ENCODE measurements at regions not wholly inside any gene's neighbourhood (a gene's known extent, or its start where the extent isn't known, plus 50 kb on each side); places are given as distances from the start of the nearest gene placed in this dataset.

DNA sequence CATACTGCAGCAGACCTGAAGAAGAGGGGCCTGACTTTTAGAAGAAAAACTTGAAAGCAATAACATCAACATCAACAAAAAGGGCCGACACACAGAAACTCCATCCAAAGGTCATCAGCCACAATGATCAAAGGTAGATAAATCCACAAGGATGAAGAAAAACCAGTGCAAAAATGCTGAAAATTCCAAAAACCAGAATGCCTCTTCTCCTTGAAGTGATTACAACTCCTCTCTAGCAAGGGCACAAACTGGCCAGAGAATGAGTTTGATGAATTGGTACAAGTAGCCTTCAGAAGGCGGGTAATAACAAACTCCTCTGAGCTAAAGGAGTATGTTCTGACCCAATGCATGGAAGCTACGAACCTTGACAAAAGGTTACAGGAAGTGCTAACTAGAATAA lies 186.2 kb upstream of the RAI14 start (continued):
- TF ChIP-seq ZNF462 (CRISPR knock-in tag; IDR thresholded peaks at IDR 0.05) (no peak), JUNB (IDR thresholded peaks at IDR 0.05; ENCODE audit: unreplicated experiment) (no peak), EZH2 (IDR thresholded peaks at IDR 0.05; ENCODE audit: low read depth, unreplicated experiment) (no peak), ZNF114 (CRISPR knock-in tag; IDR thresholded peaks at IDR 0.05) (no peak), NANOG (IDR thresholded peaks at IDR 0.05; ENCODE audit: borderline replicate concordance) (no peak), POLR2AphosphoS5 (IDR thresholded peaks at IDR 0.05; ENCODE audit: low read depth) (no peak), EZH2phosphoT487 (IDR thresholded peaks at IDR 0.05; ENCODE audit: unreplicated experiment) (no peak)
- TF ChIP-seq, protein P1, sequence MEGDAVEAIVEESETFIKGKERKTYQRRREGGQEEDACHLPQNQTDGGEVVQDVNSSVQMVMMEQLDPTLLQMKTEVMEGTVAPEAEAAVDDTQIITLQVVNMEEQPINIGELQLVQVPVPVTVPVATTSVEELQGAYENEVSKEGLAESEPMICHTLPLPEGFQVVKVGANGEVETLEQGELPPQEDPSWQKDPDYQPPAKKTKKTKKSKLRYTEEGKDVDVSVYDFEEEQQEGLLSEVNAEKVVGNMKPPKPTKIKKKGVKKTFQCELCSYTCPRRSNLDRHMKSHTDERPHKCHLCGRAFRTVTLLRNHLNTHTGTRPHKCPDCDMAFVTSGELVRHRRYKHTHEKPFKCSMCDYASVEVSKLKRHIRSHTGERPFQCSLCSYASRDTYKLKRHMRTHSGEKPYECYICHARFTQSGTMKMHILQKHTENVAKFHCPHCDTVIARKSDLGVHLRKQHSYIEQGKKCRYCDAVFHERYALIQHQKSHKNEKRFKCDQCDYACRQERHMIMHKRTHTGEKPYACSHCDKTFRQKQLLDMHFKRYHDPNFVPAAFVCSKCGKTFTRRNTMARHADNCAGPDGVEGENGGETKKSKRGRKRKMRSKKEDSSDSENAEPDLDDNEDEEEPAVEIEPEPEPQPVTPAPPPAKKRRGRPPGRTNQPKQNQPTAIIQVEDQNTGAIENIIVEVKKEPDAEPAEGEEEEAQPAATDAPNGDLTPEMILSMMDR (conservative IDR thresholded peaks at IDR 0.05; ENCODE audit: low read depth in 2 of 2), result no peak
- TF ChIP-seq, protein P2, sequence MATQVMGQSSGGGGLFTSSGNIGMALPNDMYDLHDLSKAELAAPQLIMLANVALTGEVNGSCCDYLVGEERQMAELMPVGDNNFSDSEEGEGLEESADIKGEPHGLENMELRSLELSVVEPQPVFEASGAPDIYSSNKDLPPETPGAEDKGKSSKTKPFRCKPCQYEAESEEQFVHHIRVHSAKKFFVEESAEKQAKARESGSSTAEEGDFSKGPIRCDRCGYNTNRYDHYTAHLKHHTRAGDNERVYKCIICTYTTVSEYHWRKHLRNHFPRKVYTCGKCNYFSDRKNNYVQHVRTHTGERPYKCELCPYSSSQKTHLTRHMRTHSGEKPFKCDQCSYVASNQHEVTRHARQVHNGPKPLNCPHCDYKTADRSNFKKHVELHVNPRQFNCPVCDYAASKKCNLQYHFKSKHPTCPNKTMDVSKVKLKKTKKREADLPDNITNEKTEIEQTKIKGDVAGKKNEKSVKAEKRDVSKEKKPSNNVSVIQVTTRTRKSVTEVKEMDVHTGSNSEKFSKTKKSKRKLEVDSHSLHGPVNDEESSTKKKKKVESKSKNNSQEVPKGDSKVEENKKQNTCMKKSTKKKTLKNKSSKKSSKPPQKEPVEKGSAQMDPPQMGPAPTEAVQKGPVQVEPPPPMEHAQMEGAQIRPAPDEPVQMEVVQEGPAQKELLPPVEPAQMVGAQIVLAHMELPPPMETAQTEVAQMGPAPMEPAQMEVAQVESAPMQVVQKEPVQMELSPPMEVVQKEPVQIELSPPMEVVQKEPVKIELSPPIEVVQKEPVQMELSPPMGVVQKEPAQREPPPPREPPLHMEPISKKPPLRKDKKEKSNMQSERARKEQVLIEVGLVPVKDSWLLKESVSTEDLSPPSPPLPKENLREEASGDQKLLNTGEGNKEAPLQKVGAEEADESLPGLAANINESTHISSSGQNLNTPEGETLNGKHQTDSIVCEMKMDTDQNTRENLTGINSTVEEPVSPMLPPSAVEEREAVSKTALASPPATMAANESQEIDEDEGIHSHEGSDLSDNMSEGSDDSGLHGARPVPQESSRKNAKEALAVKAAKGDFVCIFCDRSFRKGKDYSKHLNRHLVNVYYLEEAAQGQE (IDR thresholded peaks at IDR 0.05; ENCODE audit: unreplicated experiment), result no peak

Measured in GM23338 (cell line).